Activated T-cell treated with anti-CD3 and anti-CD28 coated beads for 1 hour (primary cell): ENCODE measurements at regions not wholly inside any gene's neighbourhood (a gene's known extent, or its start where the extent isn't known, plus 50 kb on each side); places are given as distances from the start of the nearest gene placed in this dataset.

Experiments used
- DNase-seq: peaks from one replicate; pipeline ENCODE4 v3.0.0-alpha.2; 2020; ENCODE audit warnings: low read depth

- no peak for DNase-seq
Observed at GRCh38 chr13:59452189-59452890, 711.4 kb downstream of the DIAPH3 start.

- no peak for DNase-seq
Observed at GRCh38 chr13:59458908-59459579, 704.7 kb downstream of the DIAPH3 start.

- DNase-seq, result no peak
Observed at GRCh38 chr13:59459972-59460371, 703.8 kb downstream of the DIAPH3 start.

- DNase-seq, result no peak
Observed at GRCh38 chr13:59461411-59461810, 702.3 kb downstream of the DIAPH3 start.

- no peak for DNase-seq
Observed at GRCh38 chr13:59463023-59463422, 700.7 kb downstream of the DIAPH3 start.

GRCh38 chr13:59464926-59465325 lies 698.8 kb downstream of the DIAPH3 start:
- DNase-seq, result no peak

GRCh38 chr13:59468396-59468795 lies 695.3 kb downstream of the DIAPH3 start:
- DNase-seq, result no peak

- no peak for DNase-seq
Observed at GRCh38 chr13:59471106-59471505, 692.6 kb downstream of the DIAPH3 start.

GRCh38 chr13:59472134-59472533 lies 691.6 kb downstream of the DIAPH3 start:
- DNase-seq, result no peak

- no peak for DNase-seq
Observed at GRCh38 chr13:59474696-59475095, 689.0 kb downstream of the DIAPH3 start.

- no peak for DNase-seq
Observed at GRCh38 chr13:59475911-59476310, 687.8 kb downstream of the DIAPH3 start.

- no peak for DNase-seq
Observed at GRCh38 chr13:59476366-59476765, 687.4 kb downstream of the DIAPH3 start.

GRCh38 chr13:59477011-59477410 lies 686.7 kb downstream of the DIAPH3 start:
- DNase-seq, result no peak

- no peak for DNase-seq
Observed at GRCh38 chr13:59478908-59479307, 684.8 kb downstream of the DIAPH3 start.

GRCh38 chr13:59479629-59480028 lies 684.1 kb downstream of the DIAPH3 start:
- DNase-seq, result no peak

- no peak for DNase-seq
Observed at GRCh38 chr13:59480396-59481259, 683.1 kb downstream of the DIAPH3 start.

GRCh38 chr13:59483501-59484145 lies 680.1 kb downstream of the DIAPH3 start:
- no peak for DNase-seq

GRCh38 chr13:59487883-59488282 lies 675.8 kb downstream of the DIAPH3 start:
- no peak for DNase-seq

GRCh38 chr13:59488436-59488835 lies 675.3 kb downstream of the DIAPH3 start:
- DNase-seq, result no peak

GRCh38 chr13:59490651-59491050 lies 673.1 kb downstream of the DIAPH3 start:
- no peak for DNase-seq

- DNase-seq, result no peak
Observed at GRCh38 chr13:59492030-59492636, 671.6 kb downstream of the DIAPH3 start.

- no peak for DNase-seq
Observed at GRCh38 chr13:59493436-59493965, 670.2 kb downstream of the DIAPH3 start.
